ENCODE measurements at regions not wholly inside any gene's neighbourhood (a gene's known extent, or its start where the extent isn't known, plus 50 kb on each side); places are given as distances from the start of the nearest gene placed in this dataset.

DNA sequence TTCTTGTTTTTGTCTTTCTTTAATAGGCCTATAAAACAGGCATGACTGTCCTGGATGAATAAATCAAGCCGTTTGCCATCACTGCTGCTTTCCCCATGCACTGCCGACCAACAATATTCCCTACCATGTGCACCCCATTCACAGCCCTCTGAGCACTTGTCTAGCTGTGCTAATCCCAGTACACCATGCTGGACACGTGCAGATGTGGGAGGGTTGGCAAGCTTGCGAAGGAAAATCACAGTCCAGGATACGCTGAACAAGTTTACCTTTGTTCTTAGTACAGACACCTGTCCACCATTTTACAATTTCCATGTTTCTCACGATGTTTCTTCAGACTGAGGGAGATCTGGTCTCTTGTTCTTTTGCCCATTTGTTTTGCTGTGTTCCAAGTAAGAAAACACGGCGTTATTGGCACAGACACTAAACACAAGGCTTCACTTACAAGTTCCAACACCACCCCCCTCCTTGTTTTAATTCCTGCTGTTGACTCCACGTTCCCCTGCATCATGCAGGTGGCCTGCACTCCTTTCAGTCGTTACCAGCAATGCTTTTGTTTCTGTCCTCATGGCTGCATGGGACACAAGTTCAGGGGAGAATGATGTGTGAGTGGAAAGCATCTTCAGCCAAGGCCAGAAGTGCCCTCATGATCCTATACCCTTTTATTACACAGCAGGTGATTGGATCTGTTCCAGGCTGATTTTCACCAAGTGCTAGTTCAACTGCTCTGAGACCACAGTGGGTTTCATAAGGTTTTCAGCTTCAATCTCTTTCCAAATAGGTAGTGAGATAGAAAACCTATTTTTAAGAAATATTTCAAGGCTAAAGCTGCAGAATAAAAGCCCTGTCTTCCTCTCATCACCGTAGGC lies 608.9 kb downstream of the IRX1 start:
- DNase-seq = no peak

DNA sequence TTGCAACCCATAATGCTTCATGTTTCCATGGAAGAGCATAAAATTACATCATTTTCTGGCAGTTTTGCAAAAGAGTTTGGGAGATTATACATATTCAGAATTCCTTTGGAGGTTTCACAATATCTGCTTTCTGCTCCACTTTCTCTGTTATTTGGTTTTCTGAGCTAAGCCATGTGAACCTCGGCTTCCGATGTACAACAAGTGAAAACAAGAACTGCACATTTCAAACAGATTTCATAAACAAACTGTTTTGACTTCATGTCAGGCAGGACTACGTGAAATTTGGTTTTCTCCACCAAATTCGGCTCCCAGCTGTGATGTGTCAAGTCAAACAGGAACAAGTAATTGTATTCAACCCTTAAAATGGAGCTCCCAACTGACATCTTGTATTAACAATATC lies 609.8 kb downstream of the IRX1 start:
- no peak for DNase-seq

DNA sequence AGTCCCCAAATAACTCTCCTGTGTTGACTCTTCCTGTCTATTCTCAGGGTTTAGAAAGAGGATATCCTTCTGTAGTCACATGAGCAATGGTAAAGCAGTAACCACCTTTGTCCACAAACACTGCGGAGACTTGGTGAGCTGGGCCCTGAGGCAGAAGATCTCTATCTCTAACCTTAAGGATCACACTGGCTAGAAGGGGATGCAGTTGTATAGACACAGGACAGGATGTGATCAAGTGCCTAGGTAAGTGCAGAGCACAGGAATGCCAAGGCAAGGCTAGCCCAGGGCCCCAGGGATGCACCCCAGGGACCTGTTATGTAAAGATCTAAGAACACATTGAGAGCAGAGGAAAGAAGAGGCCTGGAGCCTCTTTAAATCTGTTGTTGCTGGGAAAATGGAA lies 610.5 kb downstream of the IRX1 start:
- DNase-seq = no peak

DNA sequence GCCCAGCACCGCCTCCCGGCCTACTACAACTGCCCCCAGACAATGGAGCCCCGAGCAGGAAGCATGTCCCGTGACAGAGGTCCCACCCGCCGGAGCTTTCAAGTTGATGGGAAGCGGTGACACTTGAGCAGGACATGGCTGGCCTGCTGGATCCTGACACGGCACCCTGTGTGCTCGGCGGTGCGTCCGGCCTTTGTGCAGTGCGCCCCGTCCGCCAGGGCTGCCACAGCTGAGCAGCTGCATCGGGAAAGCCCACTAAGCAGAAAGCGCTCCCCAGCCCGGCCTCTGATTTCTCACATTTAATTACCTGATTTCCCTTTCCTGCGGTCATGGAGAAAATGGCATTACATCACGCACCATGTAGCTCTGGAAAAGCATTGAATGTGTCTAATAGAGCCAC lies 611.9 kb downstream of the IRX1 start:
- DNase-seq = no peak

DNA sequence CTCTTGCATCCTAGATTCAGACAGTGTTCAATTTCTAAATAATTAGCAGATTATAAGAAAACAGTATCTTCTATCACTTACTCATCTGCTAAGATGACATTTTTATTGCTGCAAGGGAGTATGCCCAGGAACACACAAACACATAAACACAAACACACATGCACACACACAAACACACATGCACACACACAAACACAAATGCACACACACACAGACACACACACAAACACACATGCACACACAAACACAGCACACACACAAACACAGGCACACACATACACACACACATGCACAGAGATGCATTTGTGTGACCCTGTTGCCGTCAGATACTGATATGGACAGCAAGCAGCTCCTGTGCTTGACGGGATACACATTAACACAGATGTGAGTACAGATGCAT lies 612.9 kb downstream of the IRX1 start:
- no peak for DNase-seq

DNA sequence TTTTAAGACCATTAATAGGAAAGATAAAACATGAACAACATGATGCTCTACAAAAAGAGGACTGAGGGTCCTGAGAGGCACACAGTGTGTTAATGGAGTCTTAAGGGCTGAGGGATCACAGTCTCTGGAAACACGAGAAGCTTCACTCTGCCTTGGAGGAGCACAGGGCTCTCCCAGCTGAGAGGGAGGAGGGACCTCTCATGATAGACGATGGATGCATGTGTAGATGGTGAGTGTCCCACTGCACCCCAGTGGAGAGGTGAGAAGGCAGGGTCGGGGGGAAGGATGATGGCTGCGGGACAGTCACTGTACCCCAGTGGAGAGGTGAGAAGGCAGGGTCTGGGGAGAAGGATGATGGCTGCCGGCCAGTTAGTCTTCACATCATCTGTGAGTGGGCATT lies 613.4 kb downstream of the IRX1 start:
- DNase-seq = no peak

DNA sequence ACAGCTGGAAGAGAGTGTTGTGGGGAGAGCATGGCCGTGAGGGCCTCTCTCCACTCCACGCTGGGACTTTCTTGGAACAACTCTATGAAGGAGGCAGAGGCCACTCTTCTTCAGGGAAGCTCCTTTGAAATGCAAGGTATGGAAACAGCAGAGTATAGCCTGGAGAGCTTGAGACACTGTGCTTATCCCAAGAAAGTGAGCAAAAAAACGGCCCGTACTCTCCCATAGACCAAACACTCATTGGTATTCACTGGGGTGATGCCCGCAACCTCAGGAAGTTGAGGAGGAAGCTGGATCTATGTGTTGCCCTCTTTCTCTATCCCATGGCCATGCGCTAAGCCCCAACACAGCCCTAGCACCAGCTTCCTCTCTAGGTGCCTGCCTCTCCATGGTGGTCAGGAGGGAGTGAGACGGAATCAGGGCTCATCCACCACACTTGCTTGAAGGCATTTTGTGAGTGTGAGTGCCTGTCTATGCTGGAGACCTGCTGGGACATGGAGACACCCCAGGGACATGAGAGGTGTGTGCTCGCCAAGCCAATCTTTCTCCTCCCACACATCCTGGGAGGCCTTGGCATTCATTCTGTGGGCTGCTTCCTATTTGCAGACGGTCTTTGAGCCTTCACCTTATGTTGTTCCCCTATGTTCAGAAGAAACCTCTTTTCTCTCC lies 616.6 kb downstream of the IRX1 start:
- DNase-seq = no peak

DNA sequence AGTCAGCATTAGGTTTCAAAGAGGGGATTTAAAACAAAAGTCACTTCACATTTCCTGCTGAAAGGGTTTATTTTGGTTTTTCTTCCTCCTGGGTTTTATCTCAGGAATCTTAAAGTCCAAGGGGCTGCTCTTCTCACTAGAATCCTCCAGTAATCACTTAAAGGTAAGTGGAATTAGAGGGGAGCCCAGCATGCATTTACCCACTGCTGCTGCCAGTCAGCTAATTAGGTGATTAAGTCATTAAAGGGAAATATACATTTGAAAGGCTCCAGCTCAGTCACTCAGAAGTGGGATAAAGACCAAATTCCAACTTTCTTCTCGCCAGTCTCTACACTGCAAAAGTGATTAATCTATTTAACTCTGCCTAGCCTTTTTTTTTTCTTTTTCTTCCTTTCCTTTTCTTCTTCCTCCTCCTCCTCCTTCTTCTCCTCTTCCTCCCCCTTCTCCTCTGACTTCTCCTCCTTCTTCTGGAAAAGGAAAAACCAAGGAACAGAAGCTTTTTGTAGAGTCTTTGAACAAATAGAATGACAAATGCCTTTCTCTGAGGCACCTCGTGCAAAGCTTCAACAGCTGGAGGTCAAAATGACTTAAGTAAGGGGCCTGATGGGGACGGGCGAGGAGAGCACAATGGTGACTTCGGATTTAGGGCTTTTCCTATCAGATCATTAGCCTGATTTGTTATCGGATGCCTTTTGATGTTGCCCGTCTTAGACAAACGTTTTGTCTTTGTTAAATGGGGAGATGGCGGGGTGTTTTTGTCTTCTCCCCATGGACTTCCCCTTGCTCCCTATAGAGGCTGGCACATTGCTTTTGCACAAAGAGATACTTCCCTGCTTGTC lies 617.6 kb downstream of the IRX1 start:
- DNase-seq = no peak

DNA sequence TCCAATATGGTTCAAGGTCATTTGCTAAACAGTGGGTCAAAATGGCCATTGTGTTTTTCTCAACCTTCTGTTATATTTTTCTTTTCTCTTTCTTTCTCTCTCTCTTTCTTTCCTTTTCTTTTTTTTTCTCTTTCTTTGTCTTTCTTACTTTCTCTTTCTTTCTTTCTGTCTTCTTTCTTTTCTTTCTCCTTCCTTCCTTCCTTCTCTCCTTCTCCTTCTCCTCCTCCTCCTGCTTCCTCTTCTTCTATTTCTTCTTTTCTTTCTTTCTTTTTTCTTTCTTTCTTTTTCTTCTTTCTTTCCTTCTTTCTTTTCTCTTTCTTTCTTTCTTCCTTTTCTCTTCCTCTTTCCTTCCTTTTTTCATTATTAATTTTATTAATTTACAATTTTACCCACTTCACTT lies 619.5 kb downstream of the IRX1 start:
- DNase-seq = no peak

DNA sequence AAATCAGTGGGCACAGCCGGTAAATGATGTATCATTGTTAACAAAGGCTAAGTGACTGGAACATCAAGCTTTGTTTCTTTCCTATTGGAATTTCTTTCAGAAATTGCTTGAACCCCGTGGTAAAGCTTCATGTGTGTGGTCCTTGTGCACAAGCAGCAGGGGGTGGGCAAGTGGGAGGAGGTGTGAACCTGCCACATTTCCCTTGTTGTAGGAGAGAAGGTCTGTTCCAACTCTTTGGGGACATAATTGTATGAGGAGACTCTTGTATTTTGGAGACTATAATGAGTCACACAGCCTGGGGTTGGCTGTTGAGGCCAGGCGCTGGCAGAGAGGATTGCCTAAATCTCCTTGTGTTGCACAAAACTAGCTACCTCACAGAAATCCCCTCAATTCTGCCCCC lies 620.5 kb downstream of the IRX1 start:
- no peak for DNase-seq

DNA sequence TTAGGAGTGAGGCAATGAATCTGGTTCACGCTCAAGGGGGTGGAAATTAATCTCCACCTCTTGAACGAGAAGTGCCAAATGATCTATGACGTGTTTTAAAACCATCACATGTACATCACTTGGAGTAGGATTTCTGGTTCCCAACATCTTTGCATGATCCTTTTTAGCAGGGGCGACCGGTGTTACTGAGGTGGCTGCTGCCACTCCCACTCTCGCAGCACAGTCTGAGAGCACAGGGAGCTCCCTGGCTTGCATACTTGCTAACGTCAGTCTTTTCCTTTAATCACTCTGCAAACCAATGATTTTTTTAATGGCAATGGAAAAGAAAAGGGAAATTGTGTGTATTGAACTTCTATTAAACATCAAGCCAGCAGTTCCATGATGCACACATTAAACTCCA lies 624.4 kb downstream of the IRX1 start:
- DNase-seq = no peak

DNA sequence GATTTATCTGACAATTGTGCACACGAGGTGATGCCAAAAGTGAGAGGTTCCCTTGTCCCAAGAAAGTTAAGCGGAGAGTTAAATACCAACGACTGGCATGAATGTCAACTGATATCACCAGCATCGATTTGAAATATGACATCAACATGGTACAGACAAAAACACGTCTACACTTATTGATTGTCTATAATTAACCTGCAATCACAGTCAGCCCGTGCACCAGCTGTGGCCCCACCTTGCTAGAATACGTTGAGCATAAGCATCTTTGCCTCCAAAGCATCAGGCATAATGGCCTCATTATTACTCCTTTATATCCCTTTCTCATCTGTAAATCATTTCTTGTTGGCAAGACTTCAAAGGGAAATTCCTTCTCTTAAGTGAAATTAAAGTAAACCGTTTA lies 625.4 kb downstream of the IRX1 start:
- no peak for DNase-seq

DNA sequence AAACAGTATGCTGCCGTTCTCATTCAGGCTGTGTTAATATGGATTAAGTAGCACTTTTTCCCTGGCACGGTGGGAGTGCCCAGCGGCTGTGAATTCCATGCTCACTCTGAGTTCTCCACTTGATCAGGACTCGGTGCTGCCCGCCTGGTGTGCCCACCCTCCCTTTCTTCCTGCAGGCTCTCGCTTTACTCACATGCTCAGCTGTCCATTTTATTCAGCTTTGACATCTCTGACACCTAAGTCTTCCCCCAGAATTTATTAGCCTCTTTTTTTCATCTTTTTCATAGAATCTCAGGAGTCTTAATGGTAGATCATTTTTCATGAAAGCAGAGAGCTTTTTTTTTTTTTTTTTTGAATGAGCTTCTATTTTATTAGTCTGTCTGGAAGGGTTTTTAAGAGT lies 626.5 kb downstream of the IRX1 start:
- DNase-seq = no peak

DNA sequence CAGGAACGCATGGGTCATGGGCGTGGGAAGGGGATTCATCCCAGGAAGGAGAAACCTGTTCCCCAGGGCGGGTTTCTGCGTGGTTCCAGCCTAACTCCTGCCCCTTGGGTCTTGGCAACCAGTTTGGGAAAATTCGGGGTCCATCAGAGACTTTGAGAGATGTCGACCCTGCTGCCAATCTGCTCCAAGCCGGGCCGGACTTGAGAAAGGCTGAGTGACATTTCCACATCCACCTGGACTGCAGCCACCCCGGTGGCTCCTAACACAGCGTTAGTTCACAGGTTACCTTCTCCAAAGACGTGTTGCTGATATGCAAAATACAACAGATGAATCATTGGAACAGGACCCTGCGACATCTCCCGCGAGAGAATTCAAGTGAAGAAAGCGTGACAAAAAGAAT lies 627.2 kb downstream of the IRX1 start:
- DNase-seq = no peak

DNA sequence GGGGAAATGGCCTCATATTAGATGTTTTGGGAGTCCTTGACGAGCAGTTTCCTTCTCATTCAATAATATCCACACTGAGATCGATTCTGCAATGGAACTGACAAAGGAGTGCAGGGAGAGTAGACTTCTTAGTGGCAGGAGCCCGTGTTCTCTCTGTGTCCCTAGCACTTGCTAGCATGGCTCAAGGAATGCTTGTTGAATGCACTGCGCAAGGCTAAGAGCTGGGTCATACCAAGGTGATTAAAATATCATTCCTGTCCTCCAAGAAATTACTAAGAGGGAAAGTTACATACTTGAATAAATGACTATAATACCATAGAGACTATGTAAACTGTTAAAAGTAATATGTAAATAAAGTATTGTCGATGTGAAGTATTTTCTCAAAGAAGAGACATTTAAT lies 630.1 kb downstream of the IRX1 start:
- DNase-seq = no peak

DNA sequence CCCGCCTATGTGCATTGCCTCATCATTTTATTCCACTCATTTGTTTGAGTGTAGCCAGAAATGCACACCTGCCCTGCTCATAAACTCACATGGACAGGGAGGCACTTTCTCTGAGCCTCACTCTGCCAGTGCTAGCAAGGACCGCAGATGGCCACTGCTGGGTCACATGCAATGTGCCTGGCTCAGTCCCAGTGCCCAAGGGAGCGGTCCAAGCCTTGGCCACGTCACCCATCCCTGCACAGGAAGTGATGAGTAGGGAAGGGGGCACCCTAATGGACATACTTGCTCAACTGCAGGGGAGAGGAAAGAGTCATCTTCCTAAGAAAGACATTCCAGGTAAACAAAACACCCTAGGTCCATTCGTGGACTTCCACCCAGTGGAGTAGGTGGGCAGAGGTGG lies 630.9 kb downstream of the IRX1 start:
- no peak for DNase-seq

DNA sequence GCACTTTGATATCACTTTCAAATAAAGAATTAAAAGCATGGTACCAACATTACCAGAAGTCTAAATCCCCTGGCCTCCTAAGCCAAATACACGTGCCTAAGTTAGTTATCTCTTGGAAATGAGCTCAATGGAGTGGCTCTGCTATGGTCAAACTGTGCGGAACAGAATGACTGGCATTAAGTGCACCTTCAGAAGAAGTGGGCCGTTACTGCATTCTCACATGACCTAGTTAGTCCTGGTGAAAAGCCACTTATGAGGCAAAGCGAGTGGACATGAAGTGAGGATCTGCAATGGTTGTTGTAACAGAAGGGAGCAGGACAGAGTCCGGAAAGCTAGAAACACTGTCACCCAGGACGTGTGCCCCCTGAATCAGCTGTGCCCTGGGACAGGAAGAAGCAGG lies 633.1 kb downstream of the IRX1 start:
- no peak for DNase-seq

DNA sequence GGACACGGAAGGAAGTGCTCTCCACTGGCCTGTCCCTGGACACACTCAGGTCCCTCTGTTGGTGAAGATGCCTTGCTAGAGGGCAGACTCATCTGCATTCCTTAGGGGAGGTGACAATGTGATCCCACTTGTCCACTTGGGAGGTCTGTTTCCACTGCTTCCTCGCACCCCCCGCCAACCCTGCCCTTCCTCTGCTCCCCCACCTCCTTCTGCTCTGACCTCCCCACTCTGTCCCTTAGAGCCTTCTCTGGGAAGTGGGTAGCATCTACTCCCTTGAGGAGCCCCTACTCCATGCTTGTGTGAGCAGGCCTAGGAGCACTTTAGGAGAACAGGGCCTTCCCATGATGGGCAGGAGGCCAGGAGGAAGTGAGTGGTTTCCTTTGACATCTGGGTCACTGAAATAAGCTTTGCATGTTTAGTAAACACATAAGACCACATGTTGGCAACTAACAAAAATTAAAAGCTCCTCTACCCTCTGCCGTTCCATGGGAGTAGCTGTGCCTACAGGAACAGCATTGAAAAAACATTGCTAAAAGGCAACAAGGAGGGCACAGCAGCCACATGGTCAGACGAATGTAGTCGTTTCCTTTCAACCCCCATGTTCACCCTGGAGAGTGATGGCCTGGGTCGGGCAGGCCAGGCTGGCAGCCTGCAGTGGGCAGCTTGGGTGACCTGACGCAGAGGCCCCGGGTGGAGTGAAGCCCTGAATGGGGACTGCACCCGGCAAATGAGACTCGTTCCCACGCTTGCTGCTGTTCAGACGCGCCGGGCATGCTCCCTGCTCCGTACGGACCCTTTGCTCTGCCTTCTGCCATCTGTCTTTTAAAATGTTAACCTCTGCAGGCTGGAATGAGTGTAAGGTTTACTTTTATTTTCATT lies 634.0 kb downstream of the IRX1 start:
- DNase-seq = no peak

DNA sequence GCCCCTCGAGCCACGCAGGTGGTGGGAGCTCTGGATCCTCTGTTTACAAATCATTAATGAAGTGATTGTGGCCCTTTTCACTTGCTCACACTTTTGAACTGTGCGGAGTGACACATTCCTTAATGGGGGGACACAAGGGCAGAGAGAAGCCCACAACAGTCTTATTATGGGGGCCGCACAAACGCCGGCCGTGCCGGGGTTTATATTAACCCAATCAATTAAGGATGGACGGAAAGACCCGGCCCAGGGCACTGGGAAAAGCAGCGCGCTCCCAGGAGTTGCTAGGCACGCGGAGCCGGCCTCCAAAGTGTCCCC lies 634.8 kb downstream of the IRX1 start:
- DNase-seq = no peak

DNA sequence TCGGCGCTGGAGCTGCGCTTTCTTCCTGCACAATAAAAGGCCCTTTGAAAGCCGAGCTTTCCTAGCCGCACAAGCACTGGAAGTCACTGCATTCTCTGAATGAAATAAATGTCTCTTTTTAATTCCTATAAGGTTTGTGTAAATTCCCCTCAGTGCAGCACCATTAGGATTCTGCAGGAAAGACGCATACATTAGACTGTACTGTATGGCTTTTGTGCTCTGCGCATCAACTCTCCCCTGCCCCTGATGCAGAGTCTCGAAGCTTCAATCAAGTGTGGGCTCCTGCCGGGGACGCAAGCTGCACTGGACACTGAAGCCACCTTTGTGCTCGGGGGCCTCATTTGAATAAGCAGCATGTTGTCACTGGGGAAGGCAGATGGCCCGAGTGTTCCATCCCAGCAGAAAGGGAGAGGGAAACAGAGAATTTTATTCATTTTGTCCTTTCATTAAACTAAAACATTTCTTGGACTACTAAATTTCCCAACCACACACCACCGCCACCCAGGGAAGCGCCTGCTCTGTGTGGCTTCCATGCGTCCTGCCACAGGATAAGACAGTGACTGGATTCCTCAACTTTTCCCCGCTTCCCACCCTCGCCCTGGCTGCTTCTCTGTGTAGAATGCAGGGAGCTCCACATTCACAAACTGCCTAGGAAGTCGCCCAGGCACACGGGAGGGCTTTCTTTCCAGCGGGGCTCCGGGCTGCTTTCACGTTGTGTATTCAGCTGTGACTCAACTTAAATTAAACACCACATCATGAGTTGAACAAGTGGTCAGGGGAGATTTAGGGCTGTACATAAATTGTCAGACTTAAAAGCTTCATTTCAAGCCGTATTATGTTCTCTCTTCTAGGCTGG lies 635.4 kb downstream of the IRX1 start:
- DNase-seq = no peak

DNA sequence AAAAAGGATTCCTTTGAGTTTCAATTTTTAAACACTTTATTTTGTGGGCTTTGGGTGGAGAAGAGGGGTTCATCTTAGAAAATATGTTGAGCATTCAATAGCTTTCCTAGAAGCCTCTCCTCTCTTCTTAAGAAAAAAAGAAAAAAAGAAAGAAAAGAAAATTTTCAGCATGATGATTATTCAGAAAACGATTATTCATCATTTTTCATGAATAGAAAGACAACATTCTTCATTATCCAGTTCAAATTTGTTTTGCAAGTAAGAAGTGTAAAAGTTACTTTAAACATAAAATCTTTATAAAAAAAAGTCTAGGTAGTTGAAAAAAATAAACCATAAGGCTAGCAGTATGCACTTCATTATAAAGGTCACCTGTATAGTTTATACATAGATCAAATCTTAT lies 636.5 kb downstream of the IRX1 start:
- no peak for DNase-seq

DNA sequence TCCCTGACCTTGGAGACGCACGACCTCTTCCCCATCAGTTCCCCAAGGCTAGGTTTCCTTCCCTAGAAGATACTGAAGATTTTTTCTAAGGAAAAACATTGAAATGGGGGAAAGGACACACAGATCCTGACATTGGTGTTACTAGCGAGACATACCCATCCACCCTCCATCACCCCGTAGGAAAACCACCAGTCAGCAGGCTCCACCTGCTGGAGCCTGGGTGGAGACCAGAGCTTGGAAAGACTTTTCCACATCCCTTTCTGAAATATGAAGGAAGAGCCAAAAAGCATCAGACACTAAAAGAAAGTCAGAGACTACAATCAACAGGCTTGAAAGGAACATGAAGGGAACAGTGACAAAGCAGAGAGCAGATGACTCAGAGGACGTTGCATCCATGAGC lies 638.0 kb downstream of the IRX1 start:
- DNase-seq = no peak
